Activated T-helper 1 cell treated with anti-CD3 and anti-CD28 coated beads, Interleukin-12 subunit alpha, Interleukin-12 subunit beta, Interleukin-2, Interleukin-4 antibody, amounts not matched to agents 30 ng/mL and 10 ng/mL and 1 ng/mL, durations not matched to agents 14 hours and 24 hours and 36 hours (primary cell): ENCODE measurements at regions not wholly inside any gene's neighbourhood (a gene's known extent, or its start where the extent isn't known, plus 50 kb on each side); places are given as distances from the start of the nearest gene placed in this dataset.

Experiments
- DNase-seq: peaks from one replicate; pipeline ENCODE4 v3.0.0; 2021; ENCODE audit warnings: low spot score
- H3K27ac Mint-ChIP-seq: one replicate; pipeline ENCODE4 v1.8.0; 2021; ENCODE audit warnings: mild to moderate bottlenecking, mixed read lengths
- H3K27me3 Mint-ChIP-seq: one replicate; pipeline ENCODE4 v1.8.0; 2022; ENCODE audit warnings: mild to moderate bottlenecking, moderate library complexity, mixed read lengths; ENCODE audit not compliant: insufficient read depth
- H3K36me3 Mint-ChIP-seq: one replicate; pipeline ENCODE4 v1.8.0; 2021; ENCODE audit warnings: low read depth, mixed read lengths
- H3K4me1 Mint-ChIP-seq: one replicate; pipeline ENCODE4 v1.8.0; 2021; ENCODE audit warnings: low read depth, mixed read lengths
- H3K4me3 Mint-ChIP-seq: one replicate; pipeline ENCODE4 v1.8.0; 2021; ENCODE audit warnings: mild to moderate bottlenecking, moderate library complexity, mixed read lengths
- H3K9me3 Mint-ChIP-seq: one replicate; pipeline ENCODE4 v1.8.0; 2021; ENCODE audit warnings: mixed read lengths
- intact Hi-C: fragments of 100-400 bp; cut with micrococcal nuclease; formaldehyde crosslinking; loops from one replicate; pipeline ENCODE4 v1.15.1; 2024

GRCh38 chr9:87340391-87340790 is 157.3 kb upstream of the DAPK1 start:
- H3K36me3 Mint-ChIP-seq = no peaks in the 10 kb centered on the region
- no peak overlapping the region for H3K27ac Mint-ChIP-seq
- H3K9me3 Mint-ChIP-seq = no peaks in the 10 kb centered on the region
- no peak overlapping the region for H3K4me3 Mint-ChIP-seq
- DNase-seq = no peak
- H3K27me3 Mint-ChIP-seq = peaks cover 30% of the 10 kb centered on the region
- intact Hi-C loops = no loop called here
- H3K4me1 Mint-ChIP-seq = peaks cover 7% of the 10 kb centered on the region

- Mint-ChIP-seq H3K27me3 (peaks cover 23% of the 10 kb centered on the region), H3K9me3 (no peaks in the 10 kb centered on the region), H3K4me3 (no peak overlapping the region), H3K36me3 (no peaks in the 10 kb centered on the region), H3K27ac (no peak overlapping the region), H3K4me1 (no peaks in the 10 kb centered on the region)
- no peak for DNase-seq
- intact Hi-C loops = no loop called here
Measured at GRCh38 chr9:87342743-87343142, 154.9 kb upstream of the DAPK1 start.

DNA sequence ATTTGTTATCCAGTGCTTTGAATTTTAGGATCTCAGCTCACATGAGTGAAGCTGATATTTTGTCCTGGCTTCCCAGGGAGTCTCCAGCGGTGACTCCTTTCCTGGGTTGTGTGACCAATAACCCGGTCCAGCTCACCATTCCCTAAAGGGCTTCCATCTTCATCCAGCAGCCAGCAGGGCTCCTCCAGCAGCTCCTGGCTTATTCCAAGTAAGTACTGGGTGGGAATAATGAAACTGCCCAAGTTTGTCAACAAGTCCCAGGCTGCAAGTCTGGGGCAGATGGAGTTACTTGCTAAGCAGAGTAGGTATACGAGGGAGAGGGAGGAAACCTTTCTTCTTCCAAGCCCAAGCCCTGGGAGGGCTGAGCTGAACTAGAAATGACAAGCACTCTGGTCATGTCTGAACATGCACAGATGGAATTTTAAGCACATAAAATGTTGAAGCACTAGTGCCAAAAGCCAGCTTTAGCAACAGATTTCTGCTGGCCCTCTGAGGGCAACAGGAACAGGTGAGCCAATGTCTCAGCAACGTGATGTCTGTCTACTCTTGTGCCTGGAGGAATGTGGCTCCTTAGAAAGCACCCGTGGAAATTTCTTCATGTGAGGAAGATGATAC is 153.7 kb upstream of the DAPK1 start:
- intact Hi-C loops = no loop called here
- no peaks in the 10 kb centered on the region for H3K4me1 Mint-ChIP-seq
- no peak overlapping the region for H3K27ac Mint-ChIP-seq
- no peaks in the 10 kb centered on the region for H3K9me3 Mint-ChIP-seq
- no peaks in the 10 kb centered on the region for H3K36me3 Mint-ChIP-seq
- DNase-seq = no peak
- H3K27me3 Mint-ChIP-seq = peaks cover 13% of the 10 kb centered on the region
- H3K4me3 Mint-ChIP-seq = no peak overlapping the region

DNA sequence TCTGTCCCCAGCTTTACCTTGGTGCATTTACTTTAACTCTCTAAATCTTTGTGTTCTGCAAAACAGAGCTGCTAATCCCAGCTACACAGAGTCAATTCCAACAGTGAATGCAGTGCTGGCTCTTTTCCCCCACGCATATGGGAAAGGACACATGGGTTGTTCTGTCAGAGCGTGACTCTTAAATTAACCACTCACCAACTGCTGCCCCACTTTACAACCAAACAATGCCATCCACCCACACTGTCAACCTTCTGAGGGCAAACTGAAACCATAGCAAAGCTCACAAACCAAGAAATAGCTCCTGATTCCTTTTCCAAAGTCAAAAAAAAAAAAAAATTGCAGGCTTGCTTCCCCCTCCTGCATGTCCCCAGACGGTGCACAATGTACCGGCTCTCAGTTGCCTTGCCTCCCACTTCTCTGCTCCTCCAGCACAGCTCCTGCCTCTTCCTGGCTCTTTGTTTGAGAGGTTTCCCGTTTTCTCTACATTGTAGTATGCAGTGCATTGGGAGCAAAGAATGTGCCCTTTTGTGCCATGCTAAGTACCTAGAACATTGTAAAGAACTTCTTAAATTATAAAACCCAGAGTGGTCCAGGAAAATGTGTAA is 151.5 kb upstream of the DAPK1 start:
- intact Hi-C loops = no loop called here
- H3K36me3 Mint-ChIP-seq = no peaks in the 10 kb centered on the region
- H3K4me3 Mint-ChIP-seq = no peak overlapping the region
- H3K27ac Mint-ChIP-seq = no peak overlapping the region
- H3K4me1 Mint-ChIP-seq = no peaks in the 10 kb centered on the region
- DNase-seq = no peak
- H3K9me3 Mint-ChIP-seq = no peaks in the 10 kb centered on the region
- H3K27me3 Mint-ChIP-seq = peaks cover 4% of the 10 kb centered on the region

DNA sequence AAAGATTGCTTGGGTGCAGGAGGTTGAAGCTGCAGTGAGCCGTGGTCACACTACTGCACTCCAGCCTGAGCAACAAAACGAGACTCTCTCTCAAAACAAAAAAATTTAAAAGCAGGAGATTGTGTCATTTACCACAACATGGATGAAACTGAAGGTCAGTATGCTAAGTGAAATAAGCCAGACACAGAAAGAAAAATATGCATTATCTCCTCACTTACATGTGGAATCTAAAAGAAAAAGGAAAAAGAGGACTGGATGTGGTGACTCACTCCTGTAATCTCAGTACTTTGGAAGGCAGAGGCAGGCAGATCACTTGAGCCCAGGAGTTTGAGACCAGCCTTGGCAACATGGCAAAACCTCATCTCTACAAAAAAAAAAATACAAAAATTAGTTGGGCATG is 146.8 kb upstream of the DAPK1 start:
- no peaks in the 10 kb centered on the region for H3K36me3 Mint-ChIP-seq
- no peak for DNase-seq
- no peaks in the 10 kb centered on the region for H3K4me1 Mint-ChIP-seq
- no peak overlapping the region for H3K27ac Mint-ChIP-seq
- no peaks in the 10 kb centered on the region for H3K9me3 Mint-ChIP-seq
- H3K27me3 Mint-ChIP-seq = peaks cover 2% of the 10 kb centered on the region
- no peak overlapping the region for H3K4me3 Mint-ChIP-seq
- intact Hi-C loops = no loop called here

GRCh38 chr9:87353301-87353700 is 144.4 kb upstream of the DAPK1 start:
- no peak overlapping the region for H3K4me3 Mint-ChIP-seq
- no peaks in the 10 kb centered on the region for H3K27me3 Mint-ChIP-seq
- intact Hi-C loops = no loop called here
- H3K9me3 Mint-ChIP-seq = no peaks in the 10 kb centered on the region
- H3K27ac Mint-ChIP-seq = no peak overlapping the region
- H3K36me3 Mint-ChIP-seq = no peaks in the 10 kb centered on the region
- H3K4me1 Mint-ChIP-seq = no peaks in the 10 kb centered on the region
- DNase-seq = no peak

DNA sequence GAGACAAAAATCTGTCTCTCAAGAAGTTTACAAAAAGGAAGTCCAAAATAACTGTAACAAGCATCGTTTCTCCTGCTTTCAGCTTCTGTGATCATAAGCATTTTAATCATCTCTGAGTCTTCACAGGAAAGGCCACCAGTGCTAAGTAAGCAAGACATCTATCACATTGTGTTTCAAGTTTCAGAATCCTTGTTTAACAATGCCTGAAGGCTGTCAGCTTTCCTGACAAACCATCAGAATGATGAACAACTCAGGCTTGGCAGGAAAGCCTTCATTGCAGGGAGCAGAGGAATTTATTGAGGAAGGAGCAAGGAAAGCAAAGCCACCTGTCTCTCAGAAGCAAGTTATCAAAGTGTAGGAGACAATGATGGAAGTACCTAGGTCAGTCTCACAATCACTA is 143.5 kb upstream of the DAPK1 start:
- Mint-ChIP-seq H3K36me3 (no peaks in the 10 kb centered on the region), H3K27me3 (no peaks in the 10 kb centered on the region), H3K4me1 (no peaks in the 10 kb centered on the region), H3K4me3 (no peak overlapping the region), H3K27ac (no peak overlapping the region), H3K9me3 (no peaks in the 10 kb centered on the region)
- no peak for DNase-seq
- intact Hi-C loops = no loop called here

DNA sequence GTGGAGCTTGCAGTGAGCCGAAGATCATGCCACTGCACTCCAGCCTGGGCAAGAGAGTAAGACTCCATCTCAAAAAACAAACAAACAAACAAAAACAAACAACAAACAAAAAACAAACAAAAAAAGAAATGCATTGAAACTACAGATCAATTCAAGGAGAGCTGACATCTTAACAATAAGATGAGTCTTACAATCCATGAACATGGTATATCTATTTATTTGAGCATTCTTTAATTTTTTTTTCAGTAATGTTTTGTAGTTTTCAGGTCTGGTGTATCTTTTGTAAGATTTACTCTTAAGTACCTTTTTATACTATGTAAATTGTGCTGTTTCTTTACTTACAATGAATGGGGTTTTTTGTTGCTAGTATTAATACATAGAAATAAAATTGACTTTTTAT is 140.1 kb upstream of the DAPK1 start:
- Mint-ChIP-seq H3K4me1 (no peaks in the 10 kb centered on the region), H3K9me3 (no peaks in the 10 kb centered on the region), H3K4me3 (no peak overlapping the region), H3K36me3 (no peaks in the 10 kb centered on the region), H3K27ac (no peak overlapping the region), H3K27me3 (peaks cover 6% of the 10 kb centered on the region)
- intact Hi-C loops = no loop called here
- no peak for DNase-seq

- H3K27me3 Mint-ChIP-seq = peaks cover 6% of the 10 kb centered on the region
- no peaks in the 10 kb centered on the region for H3K4me1 Mint-ChIP-seq
- H3K4me3 Mint-ChIP-seq = no peak overlapping the region
- intact Hi-C loops = no loop called here
- no peak for DNase-seq
- no peaks in the 10 kb centered on the region for H3K36me3 Mint-ChIP-seq
- no peak overlapping the region for H3K27ac Mint-ChIP-seq
- H3K9me3 Mint-ChIP-seq = no peaks in the 10 kb centered on the region
Measured at GRCh38 chr9:87359264-87359663, 138.4 kb upstream of the DAPK1 start.

GRCh38 chr9:87359958-87360601 is 137.6 kb upstream of the DAPK1 start:
- DNase-seq = no peak
- Mint-ChIP-seq H3K4me1 (no peaks in the 10 kb centered on the region), H3K27ac (no peak overlapping the region), H3K36me3 (no peaks in the 10 kb centered on the region), H3K4me3 (no peak overlapping the region), H3K9me3 (no peaks in the 10 kb centered on the region), H3K27me3 (peaks cover 8% of the 10 kb centered on the region)
- intact Hi-C loops = no loop called here

- H3K36me3 Mint-ChIP-seq = no peaks in the 10 kb centered on the region
- H3K4me1 Mint-ChIP-seq = peaks cover 9% of the 10 kb centered on the region
- intact Hi-C loops = loop anchor here (10.0 kb wide), 1 partner anchor 165 kb away; no protein-coding TSS in a partner anchor
- H3K27me3 Mint-ChIP-seq = peaks cover 3% of the 10 kb centered on the region
- H3K4me3 Mint-ChIP-seq = no peak overlapping the region
- H3K27ac Mint-ChIP-seq = no peak overlapping the region
- DNase-seq = no peak
- H3K9me3 Mint-ChIP-seq = no peaks in the 10 kb centered on the region
Measured at GRCh38 chr9:87370049-87370685, 127.5 kb upstream of the DAPK1 start.

DNA sequence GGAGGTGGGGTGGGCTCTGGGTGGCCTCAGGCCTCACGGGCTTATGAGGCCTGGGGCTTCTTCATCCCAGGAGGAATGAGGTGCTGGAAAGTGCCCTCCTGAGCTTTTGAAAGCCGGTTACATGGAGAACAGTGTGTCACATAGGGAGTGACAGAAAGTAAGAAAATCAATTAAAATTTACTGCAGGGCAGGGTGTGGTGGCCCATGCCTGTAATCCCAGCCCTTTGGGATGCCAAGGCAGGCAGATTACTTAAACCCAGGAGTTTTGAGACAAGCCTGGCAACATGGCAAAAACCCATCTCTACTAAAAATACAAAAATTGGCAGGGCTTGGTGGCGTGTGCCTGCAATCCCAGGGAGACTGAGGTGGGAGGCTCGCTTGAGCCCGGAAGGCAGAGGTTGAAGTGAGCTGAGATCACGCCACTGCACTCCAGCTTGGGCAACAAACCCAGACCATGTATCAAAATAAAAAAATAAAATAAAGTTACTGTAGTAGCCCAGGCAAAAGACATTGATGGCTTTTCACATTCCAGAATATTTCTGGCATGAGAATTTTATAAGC is 125.8 kb upstream of the DAPK1 start:
- peaks cover 9% of the 10 kb centered on the region for H3K4me1 Mint-ChIP-seq
- no peak overlapping the region for H3K4me3 Mint-ChIP-seq
- no peaks in the 10 kb centered on the region for H3K9me3 Mint-ChIP-seq
- H3K27ac Mint-ChIP-seq = no peak overlapping the region
- peaks cover 3% of the 10 kb centered on the region for H3K27me3 Mint-ChIP-seq
- intact Hi-C loops = loop anchor here (10.0 kb wide), 1 partner anchor 163 kb away; no protein-coding TSS in a partner anchor
- H3K36me3 Mint-ChIP-seq = no peaks in the 10 kb centered on the region
- no peak for DNase-seq

DNA sequence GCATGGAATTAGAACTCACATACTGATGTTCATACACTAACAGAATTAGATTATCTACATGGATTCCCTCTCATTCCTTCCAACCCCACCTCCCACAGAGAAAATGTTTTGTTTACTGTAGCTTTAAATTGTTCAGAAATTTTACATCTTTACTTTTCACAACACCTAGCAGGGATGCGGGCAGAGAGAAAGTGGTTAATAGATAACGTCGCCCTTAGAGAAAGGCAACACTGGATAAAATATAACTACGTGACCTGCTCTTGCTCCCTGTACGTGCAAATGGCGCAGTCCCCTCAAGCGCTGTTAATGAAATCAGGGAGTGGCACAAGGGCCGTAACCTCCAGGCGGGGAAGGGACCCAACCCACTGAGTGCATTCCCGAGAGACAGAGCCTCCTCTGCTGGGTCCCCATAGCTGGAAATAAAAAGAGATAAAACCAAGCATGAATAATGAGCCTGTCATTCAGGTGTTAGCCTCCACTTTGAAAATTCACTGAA is 125.3 kb upstream of the DAPK1 start:
- Mint-ChIP-seq H3K36me3 (no peaks in the 10 kb centered on the region), H3K9me3 (no peaks in the 10 kb centered on the region), H3K27ac (no peak overlapping the region), H3K27me3 (peaks cover 3% of the 10 kb centered on the region), H3K4me1 (peaks cover 9% of the 10 kb centered on the region), H3K4me3 (no peak overlapping the region)
- intact Hi-C loops = loop anchor here (10.0 kb wide), 1 partner anchor 162 kb away; no protein-coding TSS in a partner anchor
- no peak for DNase-seq
